Pons (tissue), 1 donor: ENCODE measurements at regions not wholly inside any gene's neighbourhood (a gene's known extent, or its start where the extent isn't known, plus 50 kb on each side); places are given as distances from the start of the nearest gene placed in this dataset.

ENCODE experiments used
- DNase-seq: peaks from one replicate; pipeline ENCODE4 v3.0.0-alpha.2; 2016; ENCODE audit warnings: low spot score

DNA sequence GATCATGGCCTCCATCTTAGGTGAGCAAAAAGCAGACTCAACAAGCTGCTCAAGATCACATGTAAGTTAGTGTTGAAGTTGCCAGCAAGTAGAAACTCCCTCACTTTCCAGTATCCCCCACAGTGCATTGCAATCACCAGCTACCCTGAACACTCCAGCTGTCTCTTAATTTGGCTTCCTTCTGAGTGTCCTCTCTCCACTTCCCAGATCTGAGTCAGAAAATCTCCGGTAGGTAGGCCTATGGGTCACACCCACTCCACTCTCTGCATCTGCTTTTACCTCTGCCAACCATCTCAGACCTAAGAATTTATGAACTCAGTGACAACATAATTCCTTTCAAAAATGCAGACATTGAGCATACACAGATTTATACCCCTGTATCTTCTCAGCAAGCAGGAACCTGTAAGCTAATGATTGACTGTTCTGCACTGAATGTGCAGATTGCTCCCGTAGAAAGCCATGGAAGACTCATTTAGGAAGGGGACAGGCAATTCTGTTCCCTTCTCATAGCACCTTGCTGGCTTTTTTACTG, 656.9 kb downstream of the EPHA4 start:
- DNase-seq: no peak

- no peak for DNase-seq
Observed at GRCh38 chr2:220916931-220917330, 655.2 kb downstream of the EPHA4 start.

- no peak for DNase-seq
Observed at GRCh38 chr2:220930271-220931076, 641.6 kb downstream of the EPHA4 start.

- no peak for DNase-seq
Observed at GRCh38 chr2:220931491-220931890, 640.6 kb downstream of the EPHA4 start.

- no peak for DNase-seq
Observed at GRCh38 chr2:220932041-220932440, 640.1 kb downstream of the EPHA4 start.

- no peak for DNase-seq
Observed at GRCh38 chr2:220935789-220936321, 636.2 kb downstream of the EPHA4 start.

GRCh38 chr2:220936641-220937197, 635.4 kb downstream of the EPHA4 start:
- DNase-seq: no peak

DNA sequence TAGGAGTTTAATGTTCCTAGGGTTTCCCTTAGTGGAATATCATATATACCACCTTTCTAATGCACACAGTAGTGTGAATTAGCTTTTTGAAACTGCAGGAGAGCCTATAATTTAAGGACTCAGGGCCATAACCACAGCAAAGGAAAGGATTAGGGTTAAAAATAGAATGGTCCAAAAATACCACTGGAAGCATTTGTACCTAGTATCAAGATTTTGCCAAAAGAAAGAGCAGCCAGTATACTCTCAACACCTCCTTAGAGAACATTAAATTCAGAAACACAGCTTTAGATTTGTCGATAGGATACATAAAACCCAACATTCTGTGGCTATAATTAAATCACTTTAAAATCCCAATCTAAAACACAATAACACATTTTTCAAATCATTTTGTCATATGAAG, 634.9 kb downstream of the EPHA4 start:
- no peak for DNase-seq

GRCh38 chr2:220940646-220941045, 631.5 kb downstream of the EPHA4 start:
- DNase-seq: no peak

DNA sequence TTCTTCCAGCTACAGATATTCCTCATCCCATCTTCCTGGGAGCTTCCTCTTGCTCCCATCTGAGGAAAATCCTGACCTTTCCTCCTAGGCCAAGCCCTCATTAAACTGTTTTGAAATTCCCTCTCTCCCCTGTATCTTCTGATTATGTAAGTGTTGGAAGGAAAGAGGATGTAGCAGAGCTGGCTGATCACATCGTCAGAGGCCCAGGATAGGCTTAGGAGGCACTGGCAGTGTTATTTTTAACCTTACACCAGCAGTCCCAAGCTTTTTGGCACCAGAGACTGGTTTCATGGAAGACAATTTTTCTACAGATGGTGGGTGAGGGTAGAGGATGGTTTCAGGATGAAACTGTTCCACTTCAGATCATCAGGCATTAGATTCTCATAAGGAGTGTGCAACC, 630.4 kb downstream of the EPHA4 start:
- no peak for DNase-seq

GRCh38 chr2:220946552-220946951, 625.6 kb downstream of the EPHA4 start:
- DNase-seq: no peak

GRCh38 chr2:220948579-220948978, 623.5 kb downstream of the EPHA4 start:
- no peak for DNase-seq

- DNase-seq: no peak
Observed at GRCh38 chr2:220949466-220949865, 622.6 kb downstream of the EPHA4 start.

DNA sequence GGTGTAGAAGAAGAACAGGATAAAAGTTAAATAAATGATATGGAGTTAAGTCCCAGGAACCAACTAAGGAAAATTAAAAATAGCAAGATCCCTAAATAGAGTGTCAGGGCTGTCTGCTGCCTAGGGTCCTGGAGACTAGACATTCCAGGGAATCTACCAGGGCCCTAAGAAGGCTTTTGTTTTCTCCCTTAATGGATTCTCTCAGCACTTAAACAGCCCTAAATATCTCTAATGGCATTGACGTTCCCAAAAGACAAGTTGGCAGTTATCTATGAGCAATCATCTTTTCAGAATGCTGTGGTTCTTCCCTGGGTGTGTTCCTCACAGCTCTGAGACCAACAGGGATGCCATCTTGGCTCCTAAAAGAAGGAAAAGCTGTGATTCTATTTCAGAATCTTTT, 616.3 kb downstream of the EPHA4 start:
- DNase-seq: no peak

DNA sequence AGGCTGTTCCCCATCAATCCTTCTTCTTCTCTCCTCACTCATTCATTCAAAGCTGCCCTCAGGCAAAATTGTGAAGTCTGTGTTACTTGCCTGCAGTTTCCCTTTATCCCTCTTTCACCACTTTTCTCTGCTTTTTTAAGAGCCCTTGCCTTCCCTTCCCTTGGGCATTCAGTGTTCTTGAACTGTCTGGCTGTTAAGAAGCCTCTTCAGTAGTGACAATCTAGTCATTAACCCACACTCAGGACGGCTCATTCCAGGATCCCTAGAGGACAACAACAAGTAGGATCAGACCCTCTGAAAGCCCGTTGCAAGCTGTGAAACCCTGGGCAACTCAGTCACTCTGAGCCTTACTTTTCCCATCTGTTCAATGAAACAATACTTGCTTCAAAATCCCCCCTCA, 615.7 kb downstream of the EPHA4 start:
- DNase-seq: no peak

- peak; percentile 87 for DNase-seq
Observed at GRCh38 chr2:220959391-220959802, 612.7 kb downstream of the EPHA4 start.

DNA sequence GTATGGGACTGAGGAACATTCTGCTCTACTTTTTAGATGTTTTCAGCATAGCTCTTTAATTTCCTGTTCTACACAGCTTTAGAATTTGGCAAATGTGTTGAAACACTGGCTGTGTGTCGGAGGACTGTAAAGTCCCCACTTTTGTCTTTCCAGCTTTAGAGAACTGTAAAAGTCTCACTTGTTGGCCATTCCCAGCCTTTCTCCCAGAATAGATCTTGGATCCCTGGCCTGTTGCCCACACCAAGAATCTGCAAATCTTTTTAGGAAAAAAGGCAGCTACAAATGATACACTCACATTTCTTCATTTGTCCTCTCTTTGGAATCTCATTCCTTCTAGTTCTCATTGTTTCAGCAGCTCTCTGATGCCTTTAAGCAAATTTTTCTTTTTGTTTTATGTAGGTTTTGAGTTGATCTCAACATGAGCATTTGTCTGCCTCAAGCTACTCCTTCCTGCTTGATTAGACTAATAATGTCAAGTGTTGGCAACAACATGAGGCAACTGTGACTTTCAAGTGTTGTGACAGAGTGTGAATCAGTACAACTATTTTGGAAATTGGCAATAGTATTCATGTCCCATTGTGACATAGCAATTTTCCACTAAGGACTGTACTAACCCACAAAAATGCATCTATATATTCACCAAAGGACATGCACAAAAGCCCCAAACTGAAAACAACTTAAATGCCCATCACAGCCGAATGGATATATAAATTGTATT, 610.8 kb downstream of the EPHA4 start:
- no peak for DNase-seq

- DNase-seq: no peak
Observed at GRCh38 chr2:220962556-220962955, 609.5 kb downstream of the EPHA4 start.

- DNase-seq: no peak
Observed at GRCh38 chr2:220963076-220963475, 609.0 kb downstream of the EPHA4 start.

- no peak for DNase-seq
Observed at GRCh38 chr2:220963930-220964329, 608.2 kb downstream of the EPHA4 start.

DNA sequence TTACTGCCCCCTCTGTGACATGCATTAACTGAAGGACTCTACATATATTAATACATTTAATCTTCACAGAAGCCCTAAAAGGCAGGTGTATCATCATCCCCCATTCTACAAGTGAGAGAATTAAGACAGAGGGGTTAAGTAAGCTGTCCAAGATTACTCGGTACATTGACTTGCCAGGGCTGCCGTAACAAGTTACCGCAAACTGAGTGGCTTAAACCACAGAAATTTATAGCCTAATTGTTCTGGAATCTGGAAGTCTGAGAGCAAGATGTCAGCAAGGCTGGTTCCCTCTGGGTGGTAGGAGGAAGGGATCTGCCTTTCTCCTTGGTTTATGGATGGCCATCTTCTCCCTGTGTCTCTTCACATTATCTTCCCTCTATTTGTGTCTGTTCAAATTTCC, 605.5 kb downstream of the EPHA4 start:
- no peak for DNase-seq

DNA sequence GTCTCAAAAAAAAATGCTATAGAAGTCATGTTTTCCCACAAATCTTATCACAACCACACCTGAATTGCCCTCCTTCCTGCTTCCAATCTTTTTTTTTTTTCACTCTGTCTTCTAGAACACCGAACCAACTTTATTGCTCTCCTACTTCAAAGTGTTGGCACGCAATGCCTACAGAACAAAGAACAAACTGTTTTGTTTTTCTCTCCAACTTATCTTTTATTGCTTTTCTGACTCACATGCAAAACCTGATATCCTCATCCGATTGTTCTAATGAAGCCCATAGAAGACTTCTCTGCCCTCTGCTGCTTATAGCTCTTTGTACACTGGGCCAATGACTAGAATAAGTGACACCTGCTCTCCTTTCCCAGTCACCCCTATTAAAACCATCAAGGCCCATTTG, 602.8 kb downstream of the EPHA4 start:
- no peak for DNase-seq
